GM18517 (cell line): ENCODE measurements at regions not wholly inside any gene's neighbourhood (a gene's known extent, or its start where the extent isn't known, plus 50 kb on each side); places are given as distances from the start of the nearest gene placed in this dataset.

Source experiments
- ATAC-seq: cut with Tn5 transposase; IDR thresholded peaks from one replicate; pipeline ENCODE4 v1.9.1; 2021; ENCODE audit warnings: mild to moderate bottlenecking, moderate library complexity; ENCODE audit not compliant: unreplicated experiment

DNA sequence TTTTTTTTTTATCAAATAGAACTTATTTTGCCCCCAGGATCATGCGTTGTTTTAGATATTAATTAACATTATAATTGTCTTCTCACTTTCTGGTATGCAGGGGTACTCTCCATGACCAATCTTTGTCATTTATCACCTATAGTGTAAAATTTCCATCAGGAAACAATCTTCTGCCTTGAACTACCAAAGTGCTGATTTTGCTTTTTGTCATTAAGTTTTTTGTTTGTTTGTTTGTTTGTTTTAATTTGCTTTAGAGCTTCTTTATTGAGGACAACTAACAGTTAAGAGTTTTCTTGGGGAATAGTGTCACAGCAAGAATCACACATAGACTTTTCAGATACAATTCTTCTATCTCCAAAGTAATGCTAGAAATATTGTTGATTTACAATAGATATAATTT is 171.2 kb upstream of the PRPS1L1 start:
- no peak for ATAC-seq

DNA sequence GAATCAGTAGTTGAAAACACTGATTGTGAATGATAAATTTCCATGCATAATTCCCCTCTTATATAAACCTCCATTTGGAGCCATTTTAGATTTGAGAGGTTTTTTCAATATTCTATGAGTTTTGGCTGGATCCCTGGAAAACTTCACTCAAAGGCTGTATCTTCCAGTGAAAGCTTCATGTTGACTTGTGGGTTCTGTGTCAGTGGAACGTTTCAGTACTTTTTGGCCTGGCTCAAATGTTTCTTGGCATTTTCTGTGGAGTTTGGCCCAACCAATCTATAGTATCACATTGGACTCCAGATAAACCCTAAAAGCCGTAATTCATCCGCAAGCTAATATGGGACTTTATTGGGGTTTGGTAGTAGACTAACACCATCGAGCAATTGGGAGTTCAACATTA is 172.6 kb upstream of the PRPS1L1 start:
- ATAC-seq, result no peak

DNA sequence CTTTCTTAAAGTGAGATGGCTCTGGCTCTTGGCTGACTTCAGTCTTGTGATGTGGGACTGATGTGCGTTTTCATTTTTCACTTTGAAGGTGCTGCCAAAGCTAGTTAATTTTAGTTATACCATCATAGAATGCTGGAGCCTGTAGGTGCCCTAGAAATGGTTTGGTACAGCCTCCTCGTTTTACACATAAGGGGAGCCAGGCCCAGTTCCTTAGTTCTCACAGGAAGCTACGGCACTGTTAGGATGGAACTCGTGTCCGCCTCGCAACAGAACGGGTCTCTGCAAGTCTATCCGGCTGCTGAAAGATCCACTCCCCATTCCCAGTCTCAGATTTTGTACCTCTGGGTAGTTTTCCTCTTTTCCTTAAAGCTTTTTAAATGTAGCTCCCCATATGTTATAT is 173.2 kb upstream of the PRPS1L1 start:
- ATAC-seq, result no peak

DNA sequence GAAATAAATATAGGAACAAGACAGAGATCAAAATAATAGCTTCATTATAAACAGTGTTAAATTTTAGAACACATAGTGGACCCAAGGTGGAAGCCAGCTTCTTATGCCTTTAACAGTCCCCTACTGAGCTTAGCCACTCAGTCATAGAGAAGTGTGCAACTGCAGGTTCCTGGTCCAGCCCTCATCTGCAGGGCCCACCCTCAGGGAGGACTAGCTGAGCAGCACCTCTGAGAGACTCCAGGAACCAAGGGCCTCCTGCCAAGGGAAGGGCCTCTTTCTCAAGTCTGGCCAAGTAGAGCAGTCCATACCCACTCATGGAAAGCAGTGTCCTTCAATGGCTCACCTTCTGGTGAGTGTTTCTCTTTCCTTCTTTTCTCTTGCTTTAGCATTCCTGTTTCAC is 173.7 kb upstream of the PRPS1L1 start:
- ATAC-seq, result no peak

DNA sequence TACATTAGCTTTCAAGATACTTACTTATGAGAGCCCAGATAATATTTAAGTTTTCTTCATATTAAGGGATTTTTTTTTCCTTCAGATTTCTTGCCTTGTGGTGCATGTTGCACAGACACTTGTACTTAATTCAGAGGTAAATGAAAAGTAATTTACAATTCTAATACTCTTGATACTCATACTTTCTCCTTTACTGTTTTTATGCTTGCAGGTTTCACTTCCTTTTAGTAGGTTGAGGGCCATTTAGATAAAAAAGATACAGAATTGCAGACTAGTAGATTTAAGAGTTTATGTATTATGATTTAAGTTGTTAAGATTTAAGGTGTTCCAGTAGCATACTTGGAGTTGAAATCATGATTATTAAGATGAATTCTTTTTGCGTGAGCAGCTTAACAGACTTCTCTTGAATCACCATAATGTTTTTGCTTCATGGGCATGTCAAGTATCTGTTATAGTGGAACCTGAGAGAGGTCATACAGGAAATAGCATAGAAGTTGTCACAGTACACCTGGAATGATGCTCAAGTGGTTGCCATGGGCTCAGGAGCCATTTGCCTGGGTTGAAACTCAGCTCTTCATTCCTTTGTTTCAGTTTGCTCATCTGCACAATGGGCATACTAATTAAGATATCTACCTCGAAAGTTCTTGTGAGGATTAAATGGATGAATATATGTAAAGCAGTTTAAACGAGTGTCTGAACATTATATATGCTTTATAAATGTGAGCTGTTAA is 174.8 kb upstream of the PRPS1L1 start:
- peak; percentile 54 for ATAC-seq

DNA sequence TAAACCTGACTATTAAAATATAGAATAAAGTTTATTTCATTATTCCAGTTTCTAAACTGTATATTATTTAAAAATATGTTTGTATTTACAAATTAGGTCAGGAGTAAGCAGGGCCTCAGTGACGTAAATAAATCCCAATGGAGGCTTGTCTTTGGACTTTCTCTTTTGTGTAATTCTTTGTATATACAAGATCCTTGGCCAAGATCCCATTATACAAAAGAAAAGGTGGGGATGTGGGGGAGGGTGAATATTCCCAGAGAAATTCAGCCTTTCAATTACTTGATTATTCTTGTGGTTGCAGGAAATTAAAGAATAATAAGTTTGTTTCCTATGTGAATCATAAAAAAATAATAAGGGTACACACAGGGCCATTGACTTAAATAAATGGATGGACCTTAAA is 178.7 kb upstream of the PRPS1L1 start:
- no peak for ATAC-seq

DNA sequence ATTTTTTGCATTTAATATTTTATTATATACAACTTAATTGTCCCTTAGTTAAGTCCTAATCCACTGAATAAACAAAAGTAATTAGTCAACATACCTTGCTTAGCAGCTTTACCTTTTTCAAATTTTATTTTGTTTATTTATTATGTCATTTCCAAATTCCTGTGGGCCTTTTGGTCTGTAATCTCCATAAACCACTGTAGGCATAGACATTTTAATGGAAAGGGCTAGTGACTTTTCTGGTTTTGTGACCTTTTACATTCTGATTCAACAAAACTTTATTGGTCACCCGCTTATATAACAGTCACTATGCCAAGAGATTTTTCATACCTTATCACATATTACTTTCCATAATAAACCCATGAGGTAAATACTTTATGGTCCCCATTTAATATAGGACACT is 181.3 kb upstream of the PRPS1L1 start:
- ATAC-seq, result no peak

DNA sequence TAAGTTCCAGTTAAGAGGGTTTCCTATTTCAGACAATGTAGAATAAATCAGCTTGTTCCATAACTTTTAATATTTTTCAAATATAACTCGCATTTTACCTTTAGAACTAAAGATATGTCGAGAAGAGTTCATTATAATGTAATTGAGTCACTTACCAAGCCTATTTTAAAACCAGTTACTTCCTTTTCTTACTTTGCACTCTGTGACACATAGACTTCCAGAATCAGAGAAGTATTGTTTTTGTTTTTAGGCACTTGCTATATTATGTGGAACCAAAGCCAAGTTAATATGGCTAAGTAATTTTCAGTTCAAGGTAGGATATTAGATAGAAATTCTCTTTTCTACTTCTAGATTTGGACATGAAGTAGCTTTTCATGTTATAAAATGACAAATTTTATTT is 182.7 kb upstream of the PRPS1L1 start:
- no peak for ATAC-seq

DNA sequence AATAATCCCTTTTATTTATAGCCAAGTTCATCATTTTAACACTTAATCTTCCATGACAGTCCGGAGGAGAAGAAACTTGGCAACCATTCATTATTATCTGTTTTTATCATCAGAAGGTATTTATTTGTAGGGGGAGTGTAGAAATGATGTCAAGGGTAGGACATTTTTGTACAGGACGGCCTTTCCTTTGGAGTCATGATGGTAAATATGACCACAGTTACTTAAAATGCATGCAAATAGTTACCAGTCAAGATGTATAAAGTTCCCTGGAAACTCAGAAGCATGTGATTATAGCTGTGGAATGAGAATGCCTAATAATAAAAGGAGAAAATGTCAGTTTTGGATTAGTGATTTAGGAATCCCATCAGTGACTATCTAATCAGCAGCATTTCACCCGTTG is 183.1 kb upstream of the PRPS1L1 start:
- ATAC-seq, result no peak

DNA sequence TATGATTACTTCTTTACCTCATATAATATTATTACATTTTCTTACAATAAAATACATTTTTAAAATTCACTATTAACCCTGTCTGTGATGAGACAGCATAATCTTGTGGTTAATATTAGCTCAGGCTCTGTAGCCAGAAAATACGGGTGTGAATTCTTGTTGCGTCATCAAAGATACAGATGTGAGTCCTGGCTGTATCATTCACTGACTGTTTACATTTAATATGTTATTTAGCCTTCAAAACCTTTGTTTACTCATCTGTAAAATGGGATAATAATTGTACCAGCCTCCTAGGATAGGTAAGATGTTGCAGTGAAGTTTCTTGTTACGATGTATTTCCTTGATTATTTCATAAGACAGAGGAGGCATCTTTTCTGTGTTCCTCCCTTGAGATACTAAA is 184.7 kb upstream of the PRPS1L1 start:
- no peak for ATAC-seq

DNA sequence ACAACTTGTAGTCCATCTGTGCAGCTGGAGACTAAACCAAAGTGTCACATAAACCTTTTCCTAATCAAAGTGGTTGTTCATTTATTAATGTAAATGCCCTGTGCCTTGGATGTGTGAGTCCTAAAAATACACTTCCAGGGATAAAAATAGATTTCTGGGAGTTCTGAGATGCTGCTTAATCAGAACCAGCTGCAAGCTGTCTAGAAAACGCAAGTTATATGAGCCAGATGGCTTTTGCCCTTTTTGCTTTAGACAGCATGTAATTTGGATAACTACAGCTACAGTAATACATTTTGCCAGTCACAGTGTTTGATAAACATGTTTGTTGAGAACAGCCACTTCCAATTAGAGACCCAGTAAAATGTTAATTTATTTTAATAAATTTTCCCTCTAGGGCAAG is 185.1 kb upstream of the PRPS1L1 start:
- ATAC-seq, result no peak

DNA sequence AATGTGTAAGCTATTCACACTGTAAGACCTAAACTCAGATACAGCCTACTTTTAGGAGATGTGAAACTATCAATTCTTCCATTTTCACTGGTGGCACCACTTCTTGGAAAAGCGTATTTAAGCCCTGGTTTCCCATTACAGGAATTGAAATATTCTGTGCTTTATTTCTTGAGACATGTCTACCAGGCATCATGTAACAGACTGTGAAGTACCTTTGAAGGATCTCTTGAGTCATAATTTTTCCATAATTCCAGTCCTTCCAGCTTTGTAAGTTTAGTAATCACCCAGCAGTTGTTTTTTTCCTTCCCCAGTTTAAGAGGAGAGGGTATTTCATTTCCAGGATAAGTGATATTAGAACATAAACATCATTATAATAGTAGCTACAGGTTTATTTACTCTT is 186.0 kb upstream of the PRPS1L1 start:
- ATAC-seq, result no peak

DNA sequence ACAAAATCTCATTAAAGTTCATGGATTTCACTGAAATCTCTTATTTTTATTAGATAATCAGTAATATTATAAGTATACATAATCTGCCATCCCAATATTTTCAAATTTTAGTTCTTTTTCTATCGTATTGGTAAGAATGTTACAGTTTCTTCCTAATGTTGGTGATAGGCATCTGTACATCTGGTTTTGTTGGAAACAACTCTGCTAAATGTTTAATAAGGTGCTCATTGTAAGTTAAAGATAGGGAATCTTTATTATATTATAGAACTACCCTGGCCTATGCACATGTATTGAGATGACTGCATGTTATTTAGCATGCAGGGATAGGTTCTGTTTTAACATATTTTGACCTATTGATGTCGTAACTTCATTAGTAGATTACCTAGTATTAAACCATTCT is 188.6 kb upstream of the PRPS1L1 start:
- ATAC-seq, result no peak

DNA sequence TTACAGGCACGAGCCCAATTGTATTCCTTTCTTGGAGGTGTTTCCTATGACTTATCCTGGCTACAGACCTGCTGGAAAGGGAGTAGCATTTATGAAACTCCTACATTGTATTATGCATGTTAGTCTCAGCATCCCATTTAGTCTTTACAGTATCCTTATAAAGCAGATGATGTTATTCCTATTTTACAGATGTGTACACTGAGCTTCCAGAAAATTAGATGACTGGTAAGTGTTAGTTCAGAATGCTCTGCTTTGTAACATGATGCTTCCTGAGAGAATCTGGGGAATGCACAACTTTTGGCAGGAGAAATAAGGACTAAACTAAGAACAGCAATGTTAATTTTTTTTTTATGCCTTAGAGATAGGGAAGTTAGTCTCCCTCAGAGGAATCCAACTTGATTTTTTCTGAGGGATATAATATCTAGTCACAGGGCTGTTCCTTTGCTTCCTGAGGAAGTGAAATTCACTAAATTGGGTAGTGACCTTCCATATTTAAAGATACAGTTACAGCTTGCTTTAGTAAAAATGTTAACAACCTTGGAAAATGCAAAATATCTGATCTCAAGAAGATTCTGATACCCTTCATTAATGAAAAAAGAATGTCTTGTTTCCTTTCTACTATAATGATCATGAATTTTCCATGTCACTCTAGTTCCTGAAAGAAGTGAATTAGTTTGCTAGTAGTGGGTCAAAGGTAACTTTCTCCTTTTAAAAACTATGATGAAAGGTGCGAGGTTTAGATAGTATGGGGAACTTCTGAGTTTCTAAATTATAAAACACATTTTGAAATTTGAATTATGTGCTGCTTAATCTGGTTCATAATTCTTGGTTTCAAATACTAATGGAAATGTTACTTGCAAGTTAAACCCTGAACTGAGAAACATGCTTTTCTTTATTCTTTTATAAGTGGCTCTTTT is 194.0 kb upstream of the PRPS1L1 start:
- ATAC-seq, result no peak

DNA sequence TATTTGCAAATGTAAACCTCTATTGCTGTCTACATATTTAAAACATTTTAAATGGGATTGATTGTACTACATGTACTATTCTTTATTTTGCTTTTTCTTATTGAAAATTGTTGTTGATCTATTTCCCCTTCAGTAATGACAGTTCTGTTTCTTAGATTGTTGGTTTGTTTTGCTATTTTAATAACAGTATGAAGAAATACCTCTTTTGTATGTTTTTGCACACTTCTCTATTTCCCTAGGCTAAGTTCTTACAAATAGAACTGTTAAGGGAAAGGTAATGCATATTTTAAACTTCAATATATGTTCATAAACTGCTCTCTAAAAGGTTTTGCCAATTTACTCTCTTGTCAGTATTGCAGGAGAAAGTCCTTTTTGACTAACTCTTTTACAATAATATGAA is 195.0 kb upstream of the PRPS1L1 start:
- ATAC-seq, result no peak

DNA sequence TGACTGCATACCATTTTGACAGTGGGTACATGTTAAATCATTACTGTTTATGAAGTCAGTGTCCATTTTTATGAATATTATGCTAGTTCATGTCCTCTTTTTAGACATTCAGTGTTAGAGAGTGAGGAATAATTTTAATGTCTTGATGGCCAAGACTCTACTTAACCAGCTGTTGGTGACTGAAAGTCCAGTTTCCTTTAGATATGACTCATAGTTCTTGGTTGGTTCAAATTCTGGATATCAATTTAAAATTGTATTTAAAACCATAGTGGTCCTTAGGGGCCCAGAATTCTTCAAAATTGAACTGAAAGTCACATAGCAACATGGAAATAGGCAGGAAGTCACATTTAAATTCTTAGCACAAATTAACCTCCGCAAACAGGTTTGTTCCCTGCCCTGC is 196.5 kb upstream of the PRPS1L1 start:
- ATAC-seq, result no peak

DNA sequence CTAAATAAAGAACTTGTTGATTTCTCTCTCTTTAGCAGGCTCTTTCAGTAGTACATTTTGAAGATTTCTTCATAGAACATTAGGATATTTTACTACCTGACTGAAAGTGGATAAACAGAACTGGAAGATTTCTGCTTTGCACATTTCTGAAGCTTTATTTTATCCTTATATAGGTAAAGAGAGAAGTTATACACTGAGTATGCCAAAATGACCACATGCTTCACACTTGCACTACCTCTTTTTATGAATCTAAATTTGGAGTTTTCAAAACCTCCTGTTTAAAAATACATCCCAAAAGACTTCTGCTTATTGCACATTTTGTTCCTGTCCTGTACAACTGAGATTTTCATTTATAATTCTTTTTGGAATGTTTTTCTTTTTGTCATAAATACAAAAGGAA is 197.4 kb upstream of the PRPS1L1 start:
- no peak for ATAC-seq

DNA sequence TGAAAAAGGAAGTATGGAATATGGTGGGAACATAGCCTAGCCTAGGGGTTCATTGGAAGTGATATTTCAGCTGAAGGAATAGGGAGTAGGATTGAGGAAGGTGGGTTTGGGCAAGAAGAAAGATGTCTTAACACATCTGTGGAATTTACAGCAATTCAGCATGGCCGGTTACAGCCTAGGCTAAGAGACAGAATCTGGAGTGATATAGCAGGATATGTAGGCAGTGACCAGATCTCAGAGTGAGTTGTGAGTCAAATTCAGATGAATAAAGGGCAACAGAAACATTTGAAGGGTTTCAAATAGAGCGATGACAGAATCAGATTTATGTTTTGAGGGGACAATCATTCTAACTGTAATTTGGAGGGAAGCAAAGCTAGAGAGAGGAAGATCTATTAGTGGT is 199.0 kb upstream of the PRPS1L1 start:
- ATAC-seq, result no peak

DNA sequence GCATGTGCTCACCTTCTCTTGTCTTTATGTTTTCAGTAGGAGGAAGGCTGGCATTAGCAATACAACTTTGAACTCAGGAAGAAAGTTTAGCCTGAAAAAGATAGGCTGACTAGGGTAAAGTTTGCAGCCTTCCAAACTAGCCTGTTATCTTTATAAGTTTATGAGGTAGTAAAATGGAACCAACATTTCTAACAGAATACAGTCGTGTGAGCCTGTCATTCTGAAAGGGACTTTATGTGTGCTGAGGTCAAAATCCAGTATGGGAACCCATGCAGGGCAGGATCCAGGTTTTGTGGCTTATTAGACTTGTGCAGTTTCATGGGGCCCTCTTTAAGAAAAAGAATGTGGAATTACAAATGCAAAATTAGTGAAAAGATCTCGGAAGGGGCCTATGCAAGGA is 201.0 kb upstream of the PRPS1L1 start:
- ATAC-seq, result no peak

DNA sequence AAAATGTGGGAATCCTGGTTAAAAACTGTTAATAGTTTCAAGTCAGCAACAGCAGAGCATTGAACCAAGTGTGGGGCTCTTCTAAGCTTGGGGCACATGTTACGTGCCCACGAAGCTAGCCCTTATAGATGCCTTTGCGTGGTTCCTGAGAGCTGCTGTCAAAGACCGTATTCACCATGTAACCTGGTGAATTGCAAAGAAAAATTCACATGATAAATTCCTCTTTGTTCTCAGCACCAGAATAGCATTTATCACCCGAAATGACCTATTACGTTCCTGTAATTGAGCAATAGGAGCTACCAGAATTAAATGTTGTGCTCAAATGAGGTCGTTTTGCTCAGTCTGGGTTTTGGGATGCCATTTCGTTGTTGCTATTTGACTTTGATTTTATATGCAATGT is 202.6 kb upstream of the PRPS1L1 start:
- ATAC-seq, result no peak

DNA sequence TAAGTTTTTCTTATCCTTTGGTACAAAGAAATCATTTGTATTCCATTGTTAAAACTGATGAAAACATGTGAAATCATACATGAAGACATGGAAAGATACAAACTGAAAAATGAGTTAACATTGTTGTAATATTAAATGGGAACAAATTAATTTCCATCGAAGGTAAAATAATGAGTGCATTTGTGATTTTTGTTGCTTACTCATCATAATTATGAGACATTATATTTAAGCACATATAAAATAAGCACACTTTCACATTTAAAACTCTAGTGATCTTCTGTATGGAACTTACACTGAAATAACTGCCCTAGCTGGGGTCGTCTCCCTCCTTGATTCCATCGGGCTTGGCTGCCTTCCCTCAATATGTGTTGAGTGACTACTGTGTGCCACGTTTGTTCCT is 204.2 kb upstream of the PRPS1L1 start:
- no peak for ATAC-seq

DNA sequence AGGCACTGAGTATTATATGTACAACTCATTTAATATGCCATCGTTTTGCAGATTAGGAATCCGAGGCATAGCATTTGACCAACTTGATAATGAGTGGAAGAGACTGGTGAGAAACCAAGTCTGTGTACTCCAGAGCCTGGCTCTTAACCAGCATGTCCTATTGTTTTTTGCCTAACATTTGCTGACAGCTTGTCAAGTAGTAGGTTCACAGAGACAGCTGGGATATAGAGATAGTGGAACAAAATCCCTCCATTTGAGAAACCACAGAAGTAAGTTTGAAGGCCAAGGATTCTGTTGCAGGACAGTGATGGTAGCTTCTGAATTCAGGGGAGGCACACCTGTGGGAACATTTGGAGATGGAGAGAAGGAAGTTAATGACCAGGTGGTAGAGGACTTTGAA is 206.9 kb upstream of the PRPS1L1 start:
- no peak for ATAC-seq
